Uterus (tissue), 3 donors: ENCODE measurements at regions not wholly inside any gene's neighbourhood (a gene's known extent, or its start where the extent isn't known, plus 50 kb on each side); places are given as distances from the start of the nearest gene placed in this dataset.

Experiments used
- DNase-seq, 2 donors: peaks; one replicate each; pipeline ENCODE4 v3.0.0-alpha.2; 2019 to 2020
- H3K27ac ChIP-seq, 2 donors: fragments of 200-600 bp; sonication (generic); 1 replicate in 1 of 2; 2 replicates in 1 of 2; pipeline ENCODE4 v1.5.1; 2016 to 2018
- H3K27me3 ChIP-seq, 2 donors: fragments of 200-600 bp; sonication (generic); one replicate each; pipeline ENCODE4 v1.5.1; 2018 to 2019; ENCODE audit warnings: control low read depth in 1 of 2
- H3K36me3 ChIP-seq, 2 donors: fragments of 200-600 bp; sonication (generic); one replicate each; pipeline ENCODE4 v1.5.1; 2019; ENCODE audit warnings: control low read depth in 1 of 2
- H3K4me1 ChIP-seq, 2 donors: fragments of 200-600 bp; sonication (generic); one replicate each; pipeline ENCODE4 v1.5.1; 2018 to 2019; ENCODE audit warnings: control low read depth in 1 of 2
- H3K4me3 ChIP-seq, 2 donors: fragments of 200-600 bp; sonication (generic); 1 replicate in 1 of 2; 2 replicates in 1 of 2; pipeline ENCODE4 v1.5.1; 2018 to 2019; ENCODE audit warnings: mild to moderate bottlenecking in 1 of 2
- H3K9me3 ChIP-seq, 2 donors: fragments of 200-600 bp; sonication (generic); one replicate each; pipeline ENCODE4 v1.5.1; 2019; ENCODE audit warnings: control low read depth in 1 of 2
- POLR2A ChIP-seq, 2 donors: fragments of 450-650 bp; IDR thresholded peaks; one replicate each; pipeline ENCODE4 v1.6.1; 2016; ENCODE audit warnings: antibody characterized with exemption in 2 of 2, mild to moderate bottlenecking in 1 of 2, moderate library complexity in 1 of 2
- intact Hi-C: fragments of 100-400 bp; cut with DNase I; formaldehyde crosslinking; loops from one replicate; pipeline ENCODE4 v1.15.1; 2023; ENCODE audit warnings: low total_unique reads
- TF ChIP-seq, protein P1 (sequence below), 4 experiments: fragments of 200-600 bp in 2 of 4; fragments of 450-650 bp in 2 of 4; sonication (generic) in 2 of 4; IDR thresholded peaks; one replicate each; pipeline ENCODE4 v1.5.1; 2016 to 2019; ENCODE audit warnings: antibody characterized with exemption in 4 of 4, mild to moderate bottlenecking in 2 of 4, moderate library complexity in 1 of 4
- donor health status: DM: yes; HTN: yes; CAD: no.

DNA sequence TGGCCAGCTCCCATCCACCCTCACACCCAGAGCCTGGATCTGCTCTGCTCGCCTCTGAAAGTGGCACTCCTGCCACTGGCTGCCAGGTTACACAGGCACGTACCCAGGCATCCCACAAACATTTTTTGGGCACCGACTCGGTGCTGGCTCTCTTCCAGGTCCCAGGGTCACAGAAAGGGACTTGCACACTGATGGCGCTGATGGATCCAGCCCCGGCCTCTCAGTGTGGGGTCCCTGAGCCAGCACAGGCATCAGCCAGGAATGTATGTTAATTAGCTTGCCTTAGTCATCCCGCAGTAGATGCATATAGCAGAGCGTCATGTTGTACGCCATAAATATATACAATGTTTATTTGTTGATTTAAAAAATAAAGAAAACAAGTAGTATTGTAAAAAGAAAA, 537.2 kb downstream of the NPHP4 start:
- H3K4me1 ChIP-seq: no peaks in the 10 kb centered on the region
- H3K27ac ChIP-seq: no peak overlapping the region
- no peak for TF ChIP-seq POLR2A (IDR thresholded peaks at IDR 0.05)
- TF ChIP-seq, protein P1, sequence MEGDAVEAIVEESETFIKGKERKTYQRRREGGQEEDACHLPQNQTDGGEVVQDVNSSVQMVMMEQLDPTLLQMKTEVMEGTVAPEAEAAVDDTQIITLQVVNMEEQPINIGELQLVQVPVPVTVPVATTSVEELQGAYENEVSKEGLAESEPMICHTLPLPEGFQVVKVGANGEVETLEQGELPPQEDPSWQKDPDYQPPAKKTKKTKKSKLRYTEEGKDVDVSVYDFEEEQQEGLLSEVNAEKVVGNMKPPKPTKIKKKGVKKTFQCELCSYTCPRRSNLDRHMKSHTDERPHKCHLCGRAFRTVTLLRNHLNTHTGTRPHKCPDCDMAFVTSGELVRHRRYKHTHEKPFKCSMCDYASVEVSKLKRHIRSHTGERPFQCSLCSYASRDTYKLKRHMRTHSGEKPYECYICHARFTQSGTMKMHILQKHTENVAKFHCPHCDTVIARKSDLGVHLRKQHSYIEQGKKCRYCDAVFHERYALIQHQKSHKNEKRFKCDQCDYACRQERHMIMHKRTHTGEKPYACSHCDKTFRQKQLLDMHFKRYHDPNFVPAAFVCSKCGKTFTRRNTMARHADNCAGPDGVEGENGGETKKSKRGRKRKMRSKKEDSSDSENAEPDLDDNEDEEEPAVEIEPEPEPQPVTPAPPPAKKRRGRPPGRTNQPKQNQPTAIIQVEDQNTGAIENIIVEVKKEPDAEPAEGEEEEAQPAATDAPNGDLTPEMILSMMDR (IDR thresholded peaks at IDR 0.05): no peak
- no peaks in the 10 kb centered on the region for H3K36me3 ChIP-seq
- no peaks in the 10 kb centered on the region for H3K9me3 ChIP-seq
- H3K4me3 ChIP-seq: no peak overlapping the region
- no peak for DNase-seq
- no peaks in the 10 kb centered on the region for H3K27me3 ChIP-seq
- intact Hi-C loops: no loop called here

DNA sequence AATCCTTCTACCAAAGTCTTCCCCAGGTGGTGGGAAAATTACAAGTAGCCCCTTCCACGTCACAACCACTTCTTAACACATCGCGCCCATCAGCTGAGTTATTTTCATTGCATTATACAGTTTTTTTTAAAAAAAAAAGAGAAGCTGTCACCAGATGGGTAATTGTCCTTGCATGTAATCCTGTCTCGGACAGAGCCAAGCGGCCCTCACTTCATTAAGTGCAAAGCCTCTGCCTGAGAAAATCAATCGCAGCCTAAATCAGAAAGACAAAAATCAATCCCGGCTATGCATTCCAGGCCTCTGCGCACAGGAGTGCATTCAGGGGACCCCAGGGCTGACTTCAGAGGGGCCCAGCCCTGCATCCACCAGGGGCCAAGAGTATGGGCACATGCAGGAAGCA, 538.9 kb downstream of the NPHP4 start:
- TF ChIP-seq, protein P1 (IDR thresholded peaks at IDR 0.05): no peak
- TF ChIP-seq POLR2A (IDR thresholded peaks at IDR 0.05): no peak
- Histone ChIP-seq H3K27me3 (no peaks in the 10 kb centered on the region), H3K36me3 (no peaks in the 10 kb centered on the region), H3K9me3 (no peaks in the 10 kb centered on the region), H3K4me3 (no peak overlapping the region), H3K4me1 (no peaks in the 10 kb centered on the region), H3K27ac (no peak overlapping the region)
- DNase-seq: no peak
- intact Hi-C loops: no loop called here

DNA sequence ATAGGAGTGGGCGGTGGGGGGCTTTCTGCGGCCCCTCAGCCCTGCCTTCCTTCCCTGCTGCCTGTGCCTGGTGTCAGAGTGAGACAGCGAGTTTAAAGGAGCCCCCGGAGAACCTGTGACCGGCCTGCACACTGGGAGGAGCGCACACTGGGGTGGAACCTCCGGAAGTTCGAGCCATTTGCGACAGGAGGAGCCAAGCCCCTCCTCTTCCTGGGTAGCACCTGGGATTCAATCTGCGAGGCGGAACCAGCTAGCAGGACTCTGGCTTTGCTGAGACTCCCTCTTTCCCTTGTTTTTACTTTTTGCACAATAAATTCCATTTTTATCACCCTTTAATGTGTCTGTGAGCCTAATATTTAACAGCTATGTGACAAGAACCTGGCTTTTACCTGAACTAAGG, 540.6 kb downstream of the NPHP4 start:
- H3K36me3 ChIP-seq: no peaks in the 10 kb centered on the region
- H3K4me3 ChIP-seq: no peak overlapping the region
- no peak overlapping the region for H3K27ac ChIP-seq
- no peaks in the 10 kb centered on the region for H3K27me3 ChIP-seq
- TF ChIP-seq POLR2A (IDR thresholded peaks at IDR 0.05): no peak
- TF ChIP-seq, protein P1 (IDR thresholded peaks at IDR 0.05): no peak
- no peak for DNase-seq
- H3K9me3 ChIP-seq: no peaks in the 10 kb centered on the region
- H3K4me1 ChIP-seq: no peaks in the 10 kb centered on the region
- intact Hi-C loops: no loop called here

DNA sequence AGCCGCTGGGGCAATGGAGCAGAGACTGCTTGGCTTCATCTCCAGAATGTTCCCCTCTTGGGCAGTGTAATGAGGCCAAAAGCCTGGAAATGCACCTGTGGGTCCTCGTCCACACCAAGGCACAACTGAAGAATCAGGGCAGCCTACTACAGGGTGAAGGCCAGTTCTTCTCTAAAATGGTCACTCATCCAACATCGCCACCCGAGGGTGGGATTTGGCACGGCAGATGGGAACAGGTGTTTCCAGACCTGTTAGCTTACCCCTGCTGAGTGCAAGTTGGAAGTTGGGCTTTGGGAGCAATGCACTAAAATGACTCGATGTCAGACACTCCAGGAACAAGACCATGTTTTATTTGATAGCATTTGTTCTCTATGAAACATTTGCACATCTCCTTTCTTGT, 543.7 kb downstream of the NPHP4 start:
- TF ChIP-seq POLR2A (IDR thresholded peaks at IDR 0.05): no peak
- TF ChIP-seq, protein P1 (IDR thresholded peaks at IDR 0.05): no peak
- H3K27ac ChIP-seq: no peak overlapping the region
- no peak for DNase-seq
- H3K4me3 ChIP-seq: no peak overlapping the region
- intact Hi-C loops: no loop called here
- H3K27me3 ChIP-seq: no peaks in the 10 kb centered on the region
- no peaks in the 10 kb centered on the region for H3K9me3 ChIP-seq
- H3K36me3 ChIP-seq: no peaks in the 10 kb centered on the region
- H3K4me1 ChIP-seq: no peaks in the 10 kb centered on the region

DNA sequence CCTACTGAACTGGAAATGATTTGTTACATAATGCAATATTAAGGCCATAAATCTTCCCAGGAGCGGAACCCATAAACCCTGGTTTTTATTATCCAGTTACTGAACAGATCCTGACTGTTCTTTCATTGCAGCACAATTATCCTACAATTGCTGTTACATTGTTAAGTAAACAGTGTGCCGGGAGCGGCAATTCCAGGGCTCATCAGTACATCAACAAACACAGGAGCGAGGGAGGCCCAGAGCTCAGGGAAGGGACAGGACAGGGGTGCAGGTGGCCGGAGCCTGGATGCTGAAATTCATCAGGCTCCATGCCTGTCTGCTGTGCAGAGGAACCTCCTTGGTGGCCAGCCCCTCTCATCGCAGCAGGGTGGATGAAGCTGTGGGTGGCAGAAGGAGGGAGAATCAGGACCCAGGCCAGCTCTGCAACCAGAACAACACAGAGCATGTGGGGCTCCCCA, 544.7 kb downstream of the NPHP4 start:
- Histone ChIP-seq H3K9me3 (no peaks in the 10 kb centered on the region), H3K4me1 (no peaks in the 10 kb centered on the region), H3K36me3 (no peaks in the 10 kb centered on the region), H3K27me3 (no peaks in the 10 kb centered on the region), H3K27ac (no peak overlapping the region), H3K4me3 (no peak overlapping the region)
- no peak for DNase-seq
- TF ChIP-seq POLR2A (IDR thresholded peaks at IDR 0.05): no peak
- TF ChIP-seq, protein P1 (IDR thresholded peaks at IDR 0.05): no peak
- intact Hi-C loops: no loop called here
